ENCODE measurements at regions not wholly inside any gene's neighbourhood (a gene's known extent, or its start where the extent isn't known, plus 50 kb on each side); places are given as distances from the start of the nearest gene placed in this dataset.

DNA sequence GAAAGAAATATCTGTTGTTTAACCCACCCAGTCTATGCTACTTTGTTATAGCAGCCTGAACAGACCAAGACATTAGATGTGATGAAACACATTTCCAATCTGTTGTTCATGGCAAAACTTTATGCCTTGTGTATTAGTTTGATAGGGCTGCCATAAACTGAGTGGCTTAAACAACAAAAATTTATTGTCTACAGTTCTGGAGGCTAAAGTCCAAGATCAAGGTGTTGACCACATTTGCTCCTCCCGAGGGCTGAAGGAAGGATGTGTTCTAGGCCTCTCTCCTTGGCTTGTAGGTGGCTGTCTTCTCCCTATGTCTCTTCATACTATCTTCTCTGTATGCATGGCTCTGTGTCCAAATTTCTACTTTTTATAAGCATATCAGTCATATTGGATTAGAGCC lies 94.1 kb upstream of the HIVEP3 start:
- H3K4me1 ChIP-seq (ENCODE audit: insufficient read depth, low read length): no peaks in the 10 kb centered on the region
- H3K23ac ChIP-seq (ENCODE audit: insufficient read length, low read depth, low read length): no peak overlapping the region
- Mint-ChIP-seq H3K4me3 (no peak overlapping the region), H3K36me3 (ENCODE audit: insufficient read depth in 1 of 3, low read depth in 3 of 3) (no peaks in the 10 kb centered on the region), H3K4me1 (peaks cover 3% of the 10 kb centered on the region in 2 experiments; a peak in 2 of 4 replicates), H3K9me3 (no peaks in the 10 kb centered on the region), H3K27ac (no peak overlapping the region), H3K27me3 (ENCODE audit: low read depth) (peaks cover 12% of the 10 kb centered on the region)
- TF ChIP-seq, protein P1, sequence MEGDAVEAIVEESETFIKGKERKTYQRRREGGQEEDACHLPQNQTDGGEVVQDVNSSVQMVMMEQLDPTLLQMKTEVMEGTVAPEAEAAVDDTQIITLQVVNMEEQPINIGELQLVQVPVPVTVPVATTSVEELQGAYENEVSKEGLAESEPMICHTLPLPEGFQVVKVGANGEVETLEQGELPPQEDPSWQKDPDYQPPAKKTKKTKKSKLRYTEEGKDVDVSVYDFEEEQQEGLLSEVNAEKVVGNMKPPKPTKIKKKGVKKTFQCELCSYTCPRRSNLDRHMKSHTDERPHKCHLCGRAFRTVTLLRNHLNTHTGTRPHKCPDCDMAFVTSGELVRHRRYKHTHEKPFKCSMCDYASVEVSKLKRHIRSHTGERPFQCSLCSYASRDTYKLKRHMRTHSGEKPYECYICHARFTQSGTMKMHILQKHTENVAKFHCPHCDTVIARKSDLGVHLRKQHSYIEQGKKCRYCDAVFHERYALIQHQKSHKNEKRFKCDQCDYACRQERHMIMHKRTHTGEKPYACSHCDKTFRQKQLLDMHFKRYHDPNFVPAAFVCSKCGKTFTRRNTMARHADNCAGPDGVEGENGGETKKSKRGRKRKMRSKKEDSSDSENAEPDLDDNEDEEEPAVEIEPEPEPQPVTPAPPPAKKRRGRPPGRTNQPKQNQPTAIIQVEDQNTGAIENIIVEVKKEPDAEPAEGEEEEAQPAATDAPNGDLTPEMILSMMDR (conservative IDR thresholded peaks at IDR 0.05): no peak
- H3T11ph ChIP-seq (ENCODE audit: low read length): no peak overlapping the region
- no peaks in the 10 kb centered on the region for H3K79me2 ChIP-seq (ENCODE audit: insufficient read depth, low read length)
- H3K9ac ChIP-seq (ENCODE audit: extremely low read depth, insufficient read length, low read length): no peak overlapping the region
- H3K9me3 ChIP-seq (ENCODE audit: control insufficient read depth, low read depth, low read length): no peaks in the 10 kb centered on the region
- no peak for DNase-seq
- H2BK20ac ChIP-seq (ENCODE audit: low read depth, low read length, poor library complexity, severe bottlenecking): no peak overlapping the region
- H2BK120ac ChIP-seq (ENCODE audit: low read depth, low read length, poor library complexity, severe bottlenecking): no peak overlapping the region
- H4K8ac ChIP-seq (replicated peaks; ENCODE audit: insufficient read length, low read depth, low read length): no peak overlapping the region
- H2BK15ac ChIP-seq (ENCODE audit: low read depth, low read length): no peak overlapping the region
- H3K27me3 ChIP-seq (ENCODE audit: insufficient read depth, low read length): no peaks in the 10 kb centered on the region
- H3K18ac ChIP-seq (ENCODE audit: insufficient read length, low read depth, low read length): no peak overlapping the region
- WGBS (ENCODE audit: extremely low coverage, insufficient read length, low lambda C conversion rate): no CpG with 5 or more reads among the region's 1 CpG
- H4K5ac ChIP-seq (ENCODE audit: insufficient read length, low read depth, low read length): no peak overlapping the region
- no peak overlapping the region for H3K56ac ChIP-seq (ENCODE audit: insufficient read length, low read depth, low read length)
- no peak overlapping the region for H4K91ac ChIP-seq (ENCODE audit: insufficient read length, low read depth, low read length)
- no peak overlapping the region for H3K14ac ChIP-seq (ENCODE audit: insufficient read depth, low read length)
- no peaks in the 10 kb centered on the region for H3K23me2 ChIP-seq (ENCODE audit: insufficient read length, low read depth, low read length, poor library complexity, severe bottlenecking)
- H2AFZ ChIP-seq (ENCODE audit: low read length): no peak overlapping the region
- no peak overlapping the region for H3K27ac ChIP-seq (ENCODE audit: insufficient read length, low read depth, low read length)
- H3K4ac ChIP-seq (ENCODE audit: low read depth, low read length): no peak overlapping the region
- no peak overlapping the region for H3K4me2 ChIP-seq (ENCODE audit: insufficient read depth, insufficient read length, low read length)
- H3K79me1 ChIP-seq (ENCODE audit: insufficient read depth, low read depth, low read length, poor library complexity, severe bottlenecking): no peaks in the 10 kb centered on the region
- H2BK5ac ChIP-seq (ENCODE audit: insufficient read length, low read length): no peak overlapping the region
- no peak overlapping the region for H2BK12ac ChIP-seq (ENCODE audit: insufficient read length, low read depth, low read length)
- no peak overlapping the region for H2AK5ac ChIP-seq (ENCODE audit: insufficient read length, low read length)
- H4K20me1 ChIP-seq (ENCODE audit: control insufficient read depth, insufficient read depth, insufficient read length): no peaks in the 10 kb centered on the region

Measured in H9 (cell line).